ENCODE measurements at regions not wholly inside any gene's neighbourhood (a gene's known extent, or its start where the extent isn't known, plus 50 kb on each side); places are given as distances from the start of the nearest gene placed in this dataset.

- Mint-ChIP-seq H3K27me3 (ENCODE audit: low read depth) (no peaks in the 10 kb centered on the region; the same call in 1 of the 2 replicates), H3K4me1 (peaks cover 6 to 9% of the 10 kb centered on the region in 2 experiments; a peak in 3 of 4 replicates), H3K9me3 (0 out of 5 replicates have a peak, but pooled peaks cover 0 to 2% of the 10 kb centered on the region in 2 experiments), H3K4me3 (no peak overlapping the region), H3K36me3 (ENCODE audit: insufficient read depth in 1 of 3, low read depth in 3 of 3) (peaks cover 0 to 2% (median 0%) of the 10 kb centered on the region in 3 experiments; a peak in 2 of 7 replicates), H3K27ac (no peak overlapping the region)
- Histone ChIP-seq H4K5ac (ENCODE audit: insufficient read length, low read depth, low read length) (no peak overlapping the region), H2BK120ac (ENCODE audit: low read depth, low read length, poor library complexity, severe bottlenecking) (no peak overlapping the region), H3K14ac (ENCODE audit: insufficient read depth, low read length) (no peak overlapping the region), H4K20me1 (ENCODE audit: control insufficient read depth, insufficient read depth, insufficient read length) (no peaks in the 10 kb centered on the region), H2AFZ (ENCODE audit: low read length) (no peak overlapping the region), H3T11ph (ENCODE audit: low read length) (no peak overlapping the region), H3K9ac (ENCODE audit: extremely low read depth, insufficient read length, low read length) (no peak overlapping the region), H3K4ac (ENCODE audit: low read depth, low read length) (no peak overlapping the region), H3K23me2 (ENCODE audit: insufficient read length, low read depth, low read length, poor library complexity, severe bottlenecking) (no peaks in the 10 kb centered on the region), H3K56ac (ENCODE audit: insufficient read length, low read depth, low read length) (no peak overlapping the region), H3K27me3 (ENCODE audit: insufficient read depth, low read length) (no peaks in the 10 kb centered on the region), H4K91ac (ENCODE audit: insufficient read length, low read depth, low read length) (no peak overlapping the region), H3K27ac (ENCODE audit: insufficient read length, low read depth, low read length) (no peak overlapping the region), H2AK5ac (ENCODE audit: insufficient read length, low read length) (no peak overlapping the region), H4K8ac (replicated peaks; ENCODE audit: insufficient read length, low read depth, low read length) (no peak overlapping the region), H2BK15ac (ENCODE audit: low read depth, low read length) (no peak overlapping the region), H3K4me1 (ENCODE audit: insufficient read depth, low read length) (no peaks in the 10 kb centered on the region), H2BK12ac (ENCODE audit: insufficient read length, low read depth, low read length) (no peak overlapping the region), H3K79me2 (ENCODE audit: insufficient read depth, low read length) (no peaks in the 10 kb centered on the region), H3K18ac (ENCODE audit: insufficient read length, low read depth, low read length) (no peak overlapping the region), H3K79me1 (ENCODE audit: insufficient read depth, low read depth, low read length, poor library complexity, severe bottlenecking) (no peaks in the 10 kb centered on the region), H3K4me2 (ENCODE audit: insufficient read depth, insufficient read length, low read length) (no peak overlapping the region), H3K23ac (ENCODE audit: insufficient read length, low read depth, low read length) (no peak overlapping the region), H3K9me3 (ENCODE audit: control insufficient read depth, low read depth, low read length) (no peaks in the 10 kb centered on the region), H2BK20ac (ENCODE audit: low read depth, low read length, poor library complexity, severe bottlenecking) (no peak overlapping the region), H2BK5ac (ENCODE audit: insufficient read length, low read length) (no peak overlapping the region)
- WGBS (ENCODE audit: extremely low coverage, insufficient read length, low lambda C conversion rate) = no CpG with 5 or more reads among the region's 4 CpGs
- no peak for DNase-seq
- TF ChIP-seq, protein P1, sequence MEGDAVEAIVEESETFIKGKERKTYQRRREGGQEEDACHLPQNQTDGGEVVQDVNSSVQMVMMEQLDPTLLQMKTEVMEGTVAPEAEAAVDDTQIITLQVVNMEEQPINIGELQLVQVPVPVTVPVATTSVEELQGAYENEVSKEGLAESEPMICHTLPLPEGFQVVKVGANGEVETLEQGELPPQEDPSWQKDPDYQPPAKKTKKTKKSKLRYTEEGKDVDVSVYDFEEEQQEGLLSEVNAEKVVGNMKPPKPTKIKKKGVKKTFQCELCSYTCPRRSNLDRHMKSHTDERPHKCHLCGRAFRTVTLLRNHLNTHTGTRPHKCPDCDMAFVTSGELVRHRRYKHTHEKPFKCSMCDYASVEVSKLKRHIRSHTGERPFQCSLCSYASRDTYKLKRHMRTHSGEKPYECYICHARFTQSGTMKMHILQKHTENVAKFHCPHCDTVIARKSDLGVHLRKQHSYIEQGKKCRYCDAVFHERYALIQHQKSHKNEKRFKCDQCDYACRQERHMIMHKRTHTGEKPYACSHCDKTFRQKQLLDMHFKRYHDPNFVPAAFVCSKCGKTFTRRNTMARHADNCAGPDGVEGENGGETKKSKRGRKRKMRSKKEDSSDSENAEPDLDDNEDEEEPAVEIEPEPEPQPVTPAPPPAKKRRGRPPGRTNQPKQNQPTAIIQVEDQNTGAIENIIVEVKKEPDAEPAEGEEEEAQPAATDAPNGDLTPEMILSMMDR (conservative IDR thresholded peaks at IDR 0.05) = no peak
Measured at GRCh38 chr2:151097895-151098294, 163.8 kb downstream of the RBM43 start.

All from H9 (cell line).